Mesothelial cell of epicardium (in vitro differentiated cells): ENCODE measurements at regions not wholly inside any gene's neighbourhood (a gene's known extent, or its start where the extent isn't known, plus 50 kb on each side); places are given as distances from the start of the nearest gene placed in this dataset.

Experiments
- DNase-seq, 2 experiments: peaks; one replicate each; pipeline ENCODE4 v3.0.0; 2021; ENCODE audit warnings: low spot score in 2 of 2; ENCODE audit not compliant: unreplicated experiment in 2 of 2
- H3K27ac Mint-ChIP-seq: 2 replicates; pipeline ENCODE4 v1.8.0; 2021; ENCODE audit warnings: mixed read lengths
- H3K27me3 Mint-ChIP-seq: 2 replicates; pipeline ENCODE4 v1.8.0; 2021; ENCODE audit warnings: low read depth, mixed read lengths
- H3K36me3 Mint-ChIP-seq: 2 replicates; pipeline ENCODE4 v1.8.0; 2021; ENCODE audit warnings: mixed read lengths
- H3K4me1 Mint-ChIP-seq: 2 replicates; pipeline ENCODE4 v1.8.0; 2021; ENCODE audit warnings: mixed read lengths
- H3K4me3 Mint-ChIP-seq: 2 replicates; pipeline ENCODE4 v1.8.0; 2021; ENCODE audit warnings: mild to moderate bottlenecking, moderate library complexity, mixed read lengths
- H3K9me3 Mint-ChIP-seq: 2 replicates; pipeline ENCODE4 v1.8.0; 2021; ENCODE audit warnings: mixed read lengths
- TF ChIP-seq, protein P1 (sequence below): fragments of 200-600 bp; sonication (generic); IDR thresholded peaks from one replicate; pipeline ENCODE4 v1.5.0; 2021; ENCODE audit warnings: antibody characterized with exemption; ENCODE audit not compliant: unreplicated experiment

DNA sequence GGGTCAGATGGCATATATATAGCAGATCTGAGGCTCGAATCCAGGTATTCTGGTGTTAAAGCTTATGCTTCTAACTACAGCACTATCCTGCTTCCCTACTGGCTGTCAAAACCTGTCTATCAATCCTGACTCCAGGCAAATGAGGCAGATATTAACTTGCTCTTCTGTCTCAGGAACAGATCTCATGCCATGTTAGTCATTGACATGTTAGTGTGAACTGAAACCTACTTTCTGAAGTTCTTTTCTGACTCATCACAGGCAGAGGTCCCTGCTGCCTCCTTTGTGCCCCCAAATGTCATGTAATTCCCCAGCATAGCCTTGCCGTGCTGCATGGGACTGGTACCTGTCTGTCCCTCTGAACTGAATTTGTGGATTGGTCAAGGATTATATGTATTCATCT is 125.0 kb upstream of the SMAD3 start:
- Mint-ChIP-seq H3K9me3 (peaks cover 6% of the 10 kb centered on the region), H3K36me3 (no peaks in the 10 kb centered on the region), H3K4me1 (peaks cover 3% of the 10 kb centered on the region), H3K27me3 (no peaks in the 10 kb centered on the region), H3K27ac (no peak overlapping the region), H3K4me3 (no peak overlapping the region)
- TF ChIP-seq, protein P1, sequence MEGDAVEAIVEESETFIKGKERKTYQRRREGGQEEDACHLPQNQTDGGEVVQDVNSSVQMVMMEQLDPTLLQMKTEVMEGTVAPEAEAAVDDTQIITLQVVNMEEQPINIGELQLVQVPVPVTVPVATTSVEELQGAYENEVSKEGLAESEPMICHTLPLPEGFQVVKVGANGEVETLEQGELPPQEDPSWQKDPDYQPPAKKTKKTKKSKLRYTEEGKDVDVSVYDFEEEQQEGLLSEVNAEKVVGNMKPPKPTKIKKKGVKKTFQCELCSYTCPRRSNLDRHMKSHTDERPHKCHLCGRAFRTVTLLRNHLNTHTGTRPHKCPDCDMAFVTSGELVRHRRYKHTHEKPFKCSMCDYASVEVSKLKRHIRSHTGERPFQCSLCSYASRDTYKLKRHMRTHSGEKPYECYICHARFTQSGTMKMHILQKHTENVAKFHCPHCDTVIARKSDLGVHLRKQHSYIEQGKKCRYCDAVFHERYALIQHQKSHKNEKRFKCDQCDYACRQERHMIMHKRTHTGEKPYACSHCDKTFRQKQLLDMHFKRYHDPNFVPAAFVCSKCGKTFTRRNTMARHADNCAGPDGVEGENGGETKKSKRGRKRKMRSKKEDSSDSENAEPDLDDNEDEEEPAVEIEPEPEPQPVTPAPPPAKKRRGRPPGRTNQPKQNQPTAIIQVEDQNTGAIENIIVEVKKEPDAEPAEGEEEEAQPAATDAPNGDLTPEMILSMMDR = no peak
- no peak for DNase-seq

DNA sequence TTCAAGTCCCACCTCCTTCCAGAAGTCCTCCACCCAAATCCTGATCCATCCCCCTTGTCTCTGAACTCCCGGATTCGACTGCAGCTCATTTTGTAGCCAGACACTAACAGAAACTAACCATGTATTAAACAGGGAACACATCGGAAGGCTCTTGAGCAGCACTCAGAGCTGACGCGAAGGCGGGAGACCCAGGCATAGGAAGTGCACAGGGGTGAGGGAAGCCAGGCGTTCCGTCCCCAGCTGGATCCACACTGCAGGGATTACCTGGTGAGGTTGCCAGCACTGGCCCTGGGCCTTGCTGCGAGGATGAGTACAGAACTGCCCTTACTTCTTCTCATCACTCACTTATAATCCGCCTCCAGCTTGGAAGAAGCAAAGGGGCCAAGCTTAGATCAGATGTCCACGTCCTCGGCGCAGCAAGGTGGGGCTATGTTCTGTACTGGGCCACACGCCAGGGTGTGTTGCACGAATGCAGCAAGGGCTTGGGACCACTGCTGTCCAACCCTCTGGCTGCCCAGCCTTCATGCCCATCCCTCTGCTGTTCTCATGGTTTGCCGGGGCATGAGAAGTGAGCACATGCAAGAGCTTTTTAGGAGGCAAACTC is 124.2 kb upstream of the SMAD3 start:
- Mint-ChIP-seq H3K9me3 (peaks cover 6% of the 10 kb centered on the region), H3K36me3 (no peaks in the 10 kb centered on the region), H3K27me3 (peaks cover 3% of the 10 kb centered on the region), H3K27ac (peak overlapping the region; percentile 32), H3K4me1 (peaks cover 3% of the 10 kb centered on the region), H3K4me3 (no peak overlapping the region)
- TF ChIP-seq, protein P1 = no peak
- no peak for DNase-seq

DNA sequence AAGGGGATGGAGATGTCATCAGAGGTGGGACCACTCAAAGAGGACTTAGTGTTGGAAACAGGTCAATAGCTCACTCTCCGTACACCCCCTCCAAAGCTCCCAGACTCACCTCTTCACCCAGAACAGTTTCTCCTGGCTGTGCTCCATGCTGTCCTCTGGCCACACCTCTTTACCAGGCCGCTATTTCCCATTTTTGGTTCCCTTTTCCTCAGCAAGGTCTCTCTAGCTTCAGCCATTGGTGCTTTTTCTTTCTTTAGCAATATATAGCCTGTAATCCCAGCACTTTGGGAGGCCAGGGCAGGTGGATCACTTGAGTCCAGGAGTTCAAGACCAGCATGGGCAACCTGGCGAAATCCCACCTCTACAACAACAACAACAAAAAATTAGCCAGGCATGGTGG is 123.6 kb upstream of the SMAD3 start:
- Mint-ChIP-seq H3K36me3 (no peaks in the 10 kb centered on the region), H3K27me3 (peaks cover 3% of the 10 kb centered on the region), H3K4me1 (peaks cover 2% of the 10 kb centered on the region), H3K4me3 (no peak overlapping the region), H3K9me3 (peaks cover 6% of the 10 kb centered on the region), H3K27ac (no peak overlapping the region)
- no peak for DNase-seq
- TF ChIP-seq, protein P1 = no peak

DNA sequence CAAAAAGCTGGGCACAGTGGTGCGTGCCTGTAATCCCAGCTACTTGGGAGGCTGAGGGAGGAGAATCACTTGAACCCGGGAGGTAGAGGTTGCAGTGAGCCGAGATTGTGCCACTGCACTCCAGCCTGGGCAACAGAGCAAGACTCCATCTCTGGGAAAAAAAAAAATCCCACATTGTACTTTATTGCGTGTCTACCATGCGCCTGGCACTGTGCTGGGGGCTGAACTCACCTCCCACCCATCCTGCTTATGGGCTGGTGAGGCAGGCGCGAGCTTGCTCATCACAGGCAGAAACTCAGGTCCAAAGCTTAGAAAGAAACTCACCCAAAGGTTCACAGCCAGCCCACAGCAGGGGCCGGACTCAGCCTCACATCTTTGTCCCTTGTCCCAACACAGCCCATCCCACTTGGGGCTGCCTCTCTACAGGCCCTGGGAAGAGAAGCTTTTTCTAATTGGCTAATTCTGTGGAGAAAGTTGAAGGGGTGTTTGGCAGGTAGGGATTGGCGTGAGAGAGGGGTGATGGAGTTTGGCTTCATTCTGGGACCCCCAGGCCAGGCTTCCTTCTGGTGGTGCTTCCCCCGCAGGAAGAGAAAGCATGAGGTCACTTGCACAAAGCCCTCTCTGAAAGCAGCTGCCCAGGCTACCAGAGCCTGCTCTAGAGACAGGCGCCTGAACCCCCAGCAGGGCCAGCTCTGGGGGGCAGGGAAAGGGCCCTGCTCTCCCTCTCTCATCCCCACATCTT is 122.6 kb upstream of the SMAD3 start:
- Mint-ChIP-seq H3K27ac (no peak overlapping the region), H3K36me3 (no peaks in the 10 kb centered on the region), H3K27me3 (peaks cover 3% of the 10 kb centered on the region), H3K4me3 (no peak overlapping the region), H3K9me3 (peaks cover 4% of the 10 kb centered on the region), H3K4me1 (peaks cover 1% of the 10 kb centered on the region)
- DNase-seq = no peak
- TF ChIP-seq, protein P1 = no peak

DNA sequence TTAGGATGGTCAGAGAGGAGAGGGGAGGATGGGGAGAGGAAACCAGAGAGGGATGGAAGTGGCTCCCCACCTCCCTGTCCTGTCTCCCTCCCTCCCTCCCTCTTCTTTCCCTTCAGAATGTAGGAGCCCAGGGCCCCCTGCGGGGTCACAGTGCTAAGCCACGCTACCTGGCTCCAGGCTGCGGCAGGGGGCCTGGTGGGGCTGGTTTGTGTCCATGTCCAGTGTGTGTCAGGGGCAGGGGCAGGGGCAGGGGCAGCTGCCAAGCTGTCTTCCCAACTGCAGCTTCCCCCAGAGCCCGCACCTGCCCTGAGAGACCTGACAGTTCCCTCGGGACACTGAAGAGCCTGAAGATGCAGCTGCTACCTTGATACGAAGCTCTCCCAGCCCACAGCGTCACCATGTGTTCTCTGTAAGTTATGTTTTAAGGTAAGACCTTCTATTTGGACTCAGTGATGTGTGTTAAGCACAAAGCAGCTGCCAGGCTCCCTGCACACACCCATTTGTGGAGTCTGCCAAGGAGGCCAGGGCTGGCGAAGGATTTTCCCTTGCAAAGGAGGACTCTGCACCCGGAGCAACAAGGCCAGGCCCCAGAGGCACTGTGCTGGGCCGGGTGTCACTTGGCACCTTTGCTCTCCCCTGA is 121.8 kb upstream of the SMAD3 start:
- H3K27me3 Mint-ChIP-seq = peaks cover 3% of the 10 kb centered on the region
- H3K27ac Mint-ChIP-seq = no peak overlapping the region
- no peaks in the 10 kb centered on the region for H3K9me3 Mint-ChIP-seq
- DNase-seq = no peak
- H3K36me3 Mint-ChIP-seq = no peaks in the 10 kb centered on the region
- TF ChIP-seq, protein P1 = no peak
- H3K4me1 Mint-ChIP-seq = peaks cover 1% of the 10 kb centered on the region
- H3K4me3 Mint-ChIP-seq = no peak overlapping the region
